GM12872 (cell line): ENCODE measurements at regions not wholly inside any gene's neighbourhood (a gene's known extent, or its start where the extent isn't known, plus 50 kb on each side); places are given as distances from the start of the nearest gene placed in this dataset.

Experiments
- TF ChIP-seq, protein P1 (sequence below): IDR thresholded peaks from 3 replicates; pipeline ENCODE4 v1.5.1; 2011; ENCODE audit warnings: low read depth, mild to moderate bottlenecking, low read length, moderate library complexity; ENCODE audit not compliant: insufficient read depth

DNA sequence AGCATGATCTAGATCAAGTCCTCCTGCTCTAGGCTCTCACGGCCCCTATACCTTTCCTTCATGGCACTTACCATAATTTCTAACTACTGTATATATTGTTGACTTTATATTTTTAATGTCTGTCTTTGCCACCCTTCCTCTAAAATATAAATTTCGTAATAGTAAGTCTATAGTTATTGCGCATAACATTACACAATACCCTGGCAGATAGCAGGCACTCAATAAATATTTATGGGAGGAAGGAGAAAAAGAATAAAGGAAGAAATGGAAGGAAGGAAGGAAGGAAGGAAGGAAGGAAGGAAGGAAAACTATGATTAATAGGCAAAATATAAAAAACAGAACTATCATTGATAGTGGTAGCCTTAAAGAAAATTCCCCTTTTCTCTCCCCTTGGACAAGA, 190.3 kb upstream of the LMCD1 start:
- TF ChIP-seq, protein P1, sequence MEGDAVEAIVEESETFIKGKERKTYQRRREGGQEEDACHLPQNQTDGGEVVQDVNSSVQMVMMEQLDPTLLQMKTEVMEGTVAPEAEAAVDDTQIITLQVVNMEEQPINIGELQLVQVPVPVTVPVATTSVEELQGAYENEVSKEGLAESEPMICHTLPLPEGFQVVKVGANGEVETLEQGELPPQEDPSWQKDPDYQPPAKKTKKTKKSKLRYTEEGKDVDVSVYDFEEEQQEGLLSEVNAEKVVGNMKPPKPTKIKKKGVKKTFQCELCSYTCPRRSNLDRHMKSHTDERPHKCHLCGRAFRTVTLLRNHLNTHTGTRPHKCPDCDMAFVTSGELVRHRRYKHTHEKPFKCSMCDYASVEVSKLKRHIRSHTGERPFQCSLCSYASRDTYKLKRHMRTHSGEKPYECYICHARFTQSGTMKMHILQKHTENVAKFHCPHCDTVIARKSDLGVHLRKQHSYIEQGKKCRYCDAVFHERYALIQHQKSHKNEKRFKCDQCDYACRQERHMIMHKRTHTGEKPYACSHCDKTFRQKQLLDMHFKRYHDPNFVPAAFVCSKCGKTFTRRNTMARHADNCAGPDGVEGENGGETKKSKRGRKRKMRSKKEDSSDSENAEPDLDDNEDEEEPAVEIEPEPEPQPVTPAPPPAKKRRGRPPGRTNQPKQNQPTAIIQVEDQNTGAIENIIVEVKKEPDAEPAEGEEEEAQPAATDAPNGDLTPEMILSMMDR, result no peak

- TF ChIP-seq, protein P1, result no peak
These were observed 188.9 kb upstream of the LMCD1 start for GRCh38 chr3:8312685-8313084.

- TF ChIP-seq, protein P1, result no peak
These were observed 187.9 kb upstream of the LMCD1 start for GRCh38 chr3:8313560-8314267.

DNA sequence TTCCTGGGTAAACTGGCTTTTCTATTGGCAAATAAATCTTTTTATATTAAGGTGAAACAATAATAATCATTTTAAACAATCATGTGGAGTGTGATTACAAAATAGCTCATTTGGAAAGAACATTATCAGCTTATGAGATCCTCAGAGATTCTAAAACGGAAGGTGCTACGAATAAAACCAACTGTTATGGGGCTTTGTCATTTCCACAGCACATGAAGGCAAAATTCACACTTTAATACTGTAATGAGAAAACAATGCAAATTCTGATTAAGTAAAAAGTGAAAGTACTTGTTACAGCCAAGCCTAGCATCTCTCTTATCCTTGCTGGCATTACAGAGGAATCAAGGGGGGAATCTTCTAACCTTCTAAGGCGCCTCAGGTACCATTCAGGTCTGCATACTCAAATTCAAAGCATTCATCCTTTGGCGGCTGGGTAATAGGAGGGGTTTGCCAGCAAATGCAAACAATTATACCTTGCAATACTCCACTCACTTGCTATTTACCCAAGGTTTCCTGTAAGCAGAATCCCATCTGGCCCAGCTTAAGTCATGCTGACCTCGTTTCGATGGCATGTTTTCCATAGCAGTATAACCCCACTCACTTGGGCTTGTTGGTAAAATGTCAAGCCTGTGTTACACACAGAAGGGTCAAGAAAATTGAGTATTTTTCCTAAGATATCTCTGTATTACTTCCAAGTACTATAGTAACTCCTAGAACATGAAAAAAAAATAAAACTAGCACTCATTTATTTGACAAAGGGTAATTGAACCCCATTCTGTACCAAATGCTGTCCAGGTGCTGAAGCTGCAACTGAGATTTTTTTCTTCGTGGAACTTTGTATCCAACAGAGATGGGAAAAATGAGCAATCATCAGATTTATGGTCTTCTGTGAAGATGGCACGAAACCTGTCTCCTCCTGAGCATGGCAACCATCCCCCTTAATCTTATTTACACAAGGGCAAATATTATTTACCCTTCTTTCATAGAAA, 183.7 kb upstream of the LMCD1 start:
- TF ChIP-seq, protein P1, result no peak

GRCh38 chr3:8319935-8320634, 181.5 kb upstream of the LMCD1 start:
- TF ChIP-seq, protein P1, result no peak

DNA sequence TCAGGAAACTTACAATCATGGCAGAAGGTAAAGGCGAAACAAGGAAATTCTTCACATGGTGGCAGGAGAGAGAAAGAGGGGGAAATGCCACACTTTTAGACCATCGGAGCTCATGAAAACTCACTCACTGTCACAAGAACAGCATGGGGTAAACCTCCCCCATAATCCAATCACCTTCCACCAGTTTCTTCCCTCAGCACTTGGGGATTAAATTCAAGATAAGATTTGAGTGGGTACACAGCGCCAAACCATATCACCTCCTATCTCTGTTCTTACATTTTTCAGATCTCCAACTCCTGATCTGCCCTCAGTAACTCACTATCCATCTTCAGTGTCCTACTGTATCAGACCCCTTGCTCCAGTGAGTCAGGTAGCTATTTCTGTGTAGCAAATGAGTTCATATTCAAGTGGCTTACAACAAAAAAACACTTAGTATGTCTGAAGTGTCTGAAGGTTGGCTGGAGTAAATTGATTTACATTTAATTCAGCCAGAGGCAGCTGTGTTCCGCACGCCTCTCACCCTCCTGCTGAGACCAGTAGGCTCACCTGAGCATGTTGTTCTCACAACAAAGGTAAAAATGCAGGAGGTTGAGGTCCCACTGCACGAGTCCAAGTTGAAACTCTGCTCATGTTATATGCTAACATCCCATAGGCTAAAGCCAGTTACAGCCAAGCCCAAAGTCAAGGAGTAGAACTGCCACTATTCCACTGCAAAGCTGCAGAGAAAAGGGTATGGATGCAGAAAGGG, 180.7 kb upstream of the LMCD1 start:
- TF ChIP-seq, protein P1, result no peak
